HFFc6 (cell line): ENCODE measurements at regions not wholly inside any gene's neighbourhood (a gene's known extent, or its start where the extent isn't known, plus 50 kb on each side); places are given as distances from the start of the nearest gene placed in this dataset.

Source experiments
- DNase-seq: peaks from one replicate; pipeline ENCODE4 v3.0.0-alpha.2; 2018
- H3K27ac Mint-ChIP-seq: 2 replicates; pipeline ENCODE4 v1.8.0; 2020; ENCODE audit warnings: mild to moderate bottlenecking, mixed read lengths
- H3K27me3 Mint-ChIP-seq: 2 replicates; pipeline ENCODE4 v1.8.0; 2021; ENCODE audit warnings: mild to moderate bottlenecking, moderate library complexity, mixed read lengths; ENCODE audit not compliant: insufficient read depth
- H3K36me3 Mint-ChIP-seq: 2 replicates; pipeline ENCODE4 v1.8.0; 2021; ENCODE audit warnings: low read depth, mixed read lengths
- H3K4me1 Mint-ChIP-seq: 2 replicates; pipeline ENCODE4 v1.8.0; 2020; ENCODE audit warnings: low read depth, mixed read lengths
- H3K4me3 Mint-ChIP-seq: 2 replicates; pipeline ENCODE4 v1.8.0; 2020; ENCODE audit warnings: mild to moderate bottlenecking, moderate library complexity, mixed read lengths
- H3K9me3 Mint-ChIP-seq: 2 replicates; pipeline ENCODE4 v1.8.0; 2020; ENCODE audit warnings: mild to moderate bottlenecking, mixed read lengths
- TF ChIP-seq, protein P1 (sequence below): fragments of 200-600 bp; sonication (generic); IDR thresholded peaks from 2 replicates; pipeline ENCODE4 v1.5.0; 2021; ENCODE audit warnings: antibody characterized with exemption, mild to moderate bottlenecking

DNA sequence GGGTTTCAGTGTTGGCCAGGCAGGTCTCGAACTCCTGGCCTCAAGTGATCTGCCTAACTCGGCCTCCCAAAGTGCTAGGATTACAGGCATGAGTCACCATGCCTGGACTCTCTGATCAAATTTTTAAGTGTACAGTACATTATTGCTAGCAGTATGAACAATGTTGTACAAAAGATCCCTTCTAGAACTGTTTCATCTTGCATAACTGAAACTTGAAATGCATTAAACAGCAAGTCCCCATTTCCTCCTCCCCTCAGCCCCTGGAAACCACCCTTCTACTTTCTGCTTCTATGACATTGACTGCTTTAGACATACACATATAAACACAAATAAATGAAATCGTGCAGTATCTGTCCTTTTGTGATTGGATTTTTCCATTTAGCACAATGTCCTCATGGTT, 463.4 kb downstream of the PTPRC start:
- TF ChIP-seq, protein P1, sequence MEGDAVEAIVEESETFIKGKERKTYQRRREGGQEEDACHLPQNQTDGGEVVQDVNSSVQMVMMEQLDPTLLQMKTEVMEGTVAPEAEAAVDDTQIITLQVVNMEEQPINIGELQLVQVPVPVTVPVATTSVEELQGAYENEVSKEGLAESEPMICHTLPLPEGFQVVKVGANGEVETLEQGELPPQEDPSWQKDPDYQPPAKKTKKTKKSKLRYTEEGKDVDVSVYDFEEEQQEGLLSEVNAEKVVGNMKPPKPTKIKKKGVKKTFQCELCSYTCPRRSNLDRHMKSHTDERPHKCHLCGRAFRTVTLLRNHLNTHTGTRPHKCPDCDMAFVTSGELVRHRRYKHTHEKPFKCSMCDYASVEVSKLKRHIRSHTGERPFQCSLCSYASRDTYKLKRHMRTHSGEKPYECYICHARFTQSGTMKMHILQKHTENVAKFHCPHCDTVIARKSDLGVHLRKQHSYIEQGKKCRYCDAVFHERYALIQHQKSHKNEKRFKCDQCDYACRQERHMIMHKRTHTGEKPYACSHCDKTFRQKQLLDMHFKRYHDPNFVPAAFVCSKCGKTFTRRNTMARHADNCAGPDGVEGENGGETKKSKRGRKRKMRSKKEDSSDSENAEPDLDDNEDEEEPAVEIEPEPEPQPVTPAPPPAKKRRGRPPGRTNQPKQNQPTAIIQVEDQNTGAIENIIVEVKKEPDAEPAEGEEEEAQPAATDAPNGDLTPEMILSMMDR = no peak
- no peaks in the 10 kb centered on the region for H3K9me3 Mint-ChIP-seq
- no peak for DNase-seq
- H3K4me1 Mint-ChIP-seq = no peaks in the 10 kb centered on the region
- no peaks in the 10 kb centered on the region for H3K27me3 Mint-ChIP-seq
- no peak overlapping the region for H3K4me3 Mint-ChIP-seq
- no peak overlapping the region for H3K27ac Mint-ChIP-seq
- no peaks in the 10 kb centered on the region for H3K36me3 Mint-ChIP-seq

DNA sequence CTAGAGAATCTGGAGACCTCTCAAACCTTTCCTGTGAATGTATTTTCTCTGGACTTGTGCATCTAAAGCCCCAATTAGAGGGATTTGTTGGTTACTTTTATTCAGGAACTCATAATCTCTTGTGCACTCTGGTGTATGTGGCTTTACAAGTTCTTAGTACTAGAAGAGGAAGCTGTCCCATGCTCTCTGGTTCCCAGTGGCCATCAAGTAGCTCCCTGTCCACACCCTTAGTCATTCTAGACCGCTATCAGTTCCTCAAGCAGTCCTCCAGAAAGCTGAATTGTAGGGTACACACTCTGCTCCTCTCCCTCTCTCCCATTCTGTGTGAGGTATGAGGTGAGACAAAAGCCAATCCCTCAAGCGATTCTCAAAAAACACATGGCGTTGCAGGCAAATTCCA, 470.3 kb downstream of the PTPRC start:
- no peaks in the 10 kb centered on the region for H3K27me3 Mint-ChIP-seq
- TF ChIP-seq, protein P1 = no peak
- no peaks in the 10 kb centered on the region for H3K36me3 Mint-ChIP-seq
- no peak for DNase-seq
- no peak overlapping the region for H3K27ac Mint-ChIP-seq
- H3K4me1 Mint-ChIP-seq = no peaks in the 10 kb centered on the region
- H3K9me3 Mint-ChIP-seq = no peaks in the 10 kb centered on the region
- no peak overlapping the region for H3K4me3 Mint-ChIP-seq

DNA sequence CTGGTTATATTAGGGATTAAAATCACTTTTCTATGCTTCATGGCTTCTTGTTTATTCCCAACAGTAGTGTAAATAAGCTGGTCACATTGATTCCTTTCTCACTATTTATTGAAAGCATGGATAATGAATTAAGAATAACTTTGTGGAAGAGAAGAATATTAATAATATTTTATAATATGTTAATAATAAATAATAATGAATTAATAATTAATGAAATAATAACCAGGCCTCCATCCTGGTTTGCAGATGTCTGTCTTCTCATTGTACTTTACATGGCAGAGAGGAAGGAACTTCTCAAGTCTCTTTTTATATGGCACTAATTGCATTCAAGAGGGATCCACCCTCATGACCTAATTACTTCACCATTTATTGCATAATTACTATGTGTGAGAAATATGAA, 473.5 kb downstream of the PTPRC start:
- no peaks in the 10 kb centered on the region for H3K36me3 Mint-ChIP-seq
- H3K9me3 Mint-ChIP-seq = no peaks in the 10 kb centered on the region
- no peak overlapping the region for H3K4me3 Mint-ChIP-seq
- DNase-seq = no peak
- TF ChIP-seq, protein P1 = no peak
- H3K27me3 Mint-ChIP-seq = no peaks in the 10 kb centered on the region
- H3K27ac Mint-ChIP-seq = no peak overlapping the region
- H3K4me1 Mint-ChIP-seq = no peaks in the 10 kb centered on the region

DNA sequence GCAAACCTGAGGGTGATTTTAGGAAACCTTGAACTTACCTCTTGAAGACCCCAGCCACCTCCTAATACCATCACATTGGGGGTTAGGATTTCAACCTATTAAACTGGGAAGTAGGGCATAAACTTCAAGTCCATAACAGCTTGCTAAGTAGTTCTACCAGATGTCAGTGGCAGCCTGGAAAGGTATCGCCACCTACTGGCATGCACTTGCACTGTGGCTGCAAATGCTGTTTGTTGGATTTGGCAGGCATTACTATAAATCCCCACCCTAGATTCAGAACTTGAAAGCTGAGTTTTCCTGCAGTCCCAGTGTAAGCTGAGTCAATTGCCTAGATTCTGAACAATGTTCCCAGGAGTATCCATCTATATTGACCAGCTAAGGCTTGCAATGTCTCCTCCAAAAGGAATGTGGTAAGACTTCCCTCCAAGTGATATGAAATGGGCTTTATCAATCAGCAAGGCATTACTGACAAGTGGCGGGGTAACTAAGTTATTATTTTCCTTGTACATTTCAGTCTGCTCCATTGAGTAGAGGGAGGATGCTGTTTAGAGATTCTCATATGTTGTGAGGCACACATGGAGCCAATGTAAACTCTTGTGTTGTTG, 474.5 kb downstream of the PTPRC start:
- H3K4me1 Mint-ChIP-seq = no peaks in the 10 kb centered on the region
- H3K27ac Mint-ChIP-seq = no peak overlapping the region
- no peaks in the 10 kb centered on the region for H3K9me3 Mint-ChIP-seq
- H3K4me3 Mint-ChIP-seq = no peak overlapping the region
- TF ChIP-seq, protein P1 = peak; percentile 92
- peak; percentile 47 for DNase-seq
- no peaks in the 10 kb centered on the region for H3K27me3 Mint-ChIP-seq
- no peaks in the 10 kb centered on the region for H3K36me3 Mint-ChIP-seq

DNA sequence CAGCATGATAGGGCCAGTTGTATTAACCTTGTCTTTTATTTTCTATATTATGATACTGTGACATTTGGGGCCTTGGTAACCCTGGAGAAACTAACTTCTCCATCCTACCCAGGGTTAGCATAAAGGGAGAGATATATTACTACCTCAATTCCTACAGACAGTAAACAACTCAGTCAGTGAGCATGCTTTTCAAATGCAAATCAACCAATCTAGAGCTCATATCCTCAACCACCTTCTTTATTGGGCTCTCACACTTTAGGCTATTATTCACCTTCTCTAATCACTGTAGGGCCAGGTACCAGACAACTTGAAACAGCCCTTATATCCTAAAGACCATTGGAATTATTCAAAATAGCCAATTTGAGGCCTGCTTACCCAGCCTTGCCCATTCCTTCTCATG, 477.6 kb downstream of the PTPRC start:
- no peak overlapping the region for H3K27ac Mint-ChIP-seq
- H3K4me1 Mint-ChIP-seq = no peaks in the 10 kb centered on the region
- no peaks in the 10 kb centered on the region for H3K9me3 Mint-ChIP-seq
- no peak overlapping the region for H3K4me3 Mint-ChIP-seq
- H3K36me3 Mint-ChIP-seq = no peaks in the 10 kb centered on the region
- no peaks in the 10 kb centered on the region for H3K27me3 Mint-ChIP-seq
- no peak for DNase-seq
- TF ChIP-seq, protein P1 = no peak

DNA sequence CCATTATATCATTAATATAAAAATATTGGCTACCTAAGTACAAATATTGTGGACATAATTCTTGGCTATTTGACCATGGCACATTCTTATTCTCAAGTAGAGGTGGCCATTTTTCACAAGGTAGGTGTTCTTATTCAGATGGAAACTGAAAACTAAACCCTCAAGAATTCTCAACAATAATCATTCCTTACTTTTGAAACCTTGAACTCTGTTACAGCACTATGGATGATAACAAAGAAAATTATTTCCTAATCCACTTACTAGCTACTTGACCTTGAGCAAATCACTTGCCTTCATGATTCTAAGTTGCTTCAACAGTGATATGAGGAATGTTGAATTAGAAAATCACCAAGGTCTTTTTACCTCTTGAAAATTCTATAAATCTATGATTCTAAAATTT, 482.2 kb downstream of the PTPRC start:
- H3K4me3 Mint-ChIP-seq = no peak overlapping the region
- peaks cover 34% of the 10 kb centered on the region for H3K4me1 Mint-ChIP-seq
- H3K9me3 Mint-ChIP-seq = no peaks in the 10 kb centered on the region
- no peak overlapping the region for H3K27ac Mint-ChIP-seq
- H3K36me3 Mint-ChIP-seq = no peaks in the 10 kb centered on the region
- TF ChIP-seq, protein P1 = no peak
- H3K27me3 Mint-ChIP-seq = no peaks in the 10 kb centered on the region
- no peak for DNase-seq
